ENCODE measurements at regions not wholly inside any gene's neighbourhood (a gene's known extent, or its start where the extent isn't known, plus 50 kb on each side); places are given as distances from the start of the nearest gene placed in this dataset.
"Not testable (repeated sequence)": the region's sequence is repeated elsewhere in the genome, so short reads cannot be mapped to it uniquely, and the experiment has no call there.

GRCh38 chr13:81591528-81592220 lies 1250.7 kb upstream of the SPRY2 start:
- no peak for DNase-seq

DNA sequence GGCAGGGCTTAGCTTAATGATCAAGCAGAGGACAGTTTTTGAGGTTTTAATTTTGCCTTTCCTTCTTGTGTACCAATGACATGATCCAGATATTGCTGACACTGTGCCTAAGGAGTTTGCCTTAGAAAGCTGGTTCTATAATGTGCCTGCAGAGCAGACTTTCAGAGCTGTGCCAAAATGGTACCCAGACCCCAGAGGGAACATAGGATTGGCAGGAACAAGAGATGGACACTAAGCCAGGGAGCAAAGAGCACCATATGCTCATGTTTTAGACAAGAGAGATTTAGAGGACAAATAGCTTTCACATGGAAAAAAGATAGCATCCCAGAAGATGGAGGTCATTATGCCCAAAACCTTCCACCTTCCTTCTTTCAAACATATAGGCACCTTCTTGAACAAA lies 1241.5 kb upstream of the SPRY2 start:
- no peak for DNase-seq

GRCh38 chr13:81577601-81578195 lies 1236.8 kb upstream of the SPRY2 start:
- no peak for DNase-seq

DNA sequence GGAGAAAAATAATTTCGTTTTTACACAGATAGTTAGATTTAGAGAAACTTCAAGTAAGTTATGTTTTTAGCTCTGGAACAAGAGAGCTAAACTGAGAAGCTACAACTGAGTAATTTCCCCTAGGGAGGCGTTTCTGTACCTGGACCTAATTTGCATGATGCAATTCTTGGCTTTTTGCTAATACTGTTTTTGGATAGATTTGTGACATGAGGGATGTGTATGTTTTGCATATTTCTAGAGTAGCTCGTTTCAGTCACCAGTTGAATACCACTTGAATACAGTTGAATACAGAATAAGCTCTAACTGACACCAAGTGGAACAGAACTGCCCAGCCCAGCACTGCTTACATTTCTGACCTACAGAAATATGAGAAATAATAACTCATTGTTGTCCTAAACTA lies 1227.9 kb upstream of the SPRY2 start:
- peak; percentile 90 for DNase-seq

GRCh38 chr13:81565849-81566248 lies 1224.9 kb upstream of the SPRY2 start:
- DNase-seq, result no peak

GRCh38 chr13:81563091-81563490 lies 1222.2 kb upstream of the SPRY2 start:
- DNase-seq, result no peak

DNA sequence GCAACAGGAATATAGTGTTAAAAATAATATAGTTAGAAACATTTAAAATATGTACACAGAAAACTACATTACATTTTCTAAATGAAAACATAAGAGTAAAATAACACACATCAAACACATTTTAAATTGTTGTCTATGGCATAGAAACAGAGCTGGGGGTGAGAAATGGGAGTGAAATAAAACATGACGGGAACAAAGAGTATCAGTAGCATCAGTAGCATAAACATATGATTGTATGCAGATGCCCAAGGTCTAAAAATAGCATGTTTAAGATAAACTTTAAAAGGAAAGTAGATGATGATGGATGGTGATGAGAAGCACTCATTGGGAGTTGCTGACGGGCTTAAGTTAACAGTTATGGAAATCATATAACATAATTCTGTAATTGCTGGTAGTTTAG lies 1221.7 kb upstream of the SPRY2 start:
- no peak for DNase-seq

DNA sequence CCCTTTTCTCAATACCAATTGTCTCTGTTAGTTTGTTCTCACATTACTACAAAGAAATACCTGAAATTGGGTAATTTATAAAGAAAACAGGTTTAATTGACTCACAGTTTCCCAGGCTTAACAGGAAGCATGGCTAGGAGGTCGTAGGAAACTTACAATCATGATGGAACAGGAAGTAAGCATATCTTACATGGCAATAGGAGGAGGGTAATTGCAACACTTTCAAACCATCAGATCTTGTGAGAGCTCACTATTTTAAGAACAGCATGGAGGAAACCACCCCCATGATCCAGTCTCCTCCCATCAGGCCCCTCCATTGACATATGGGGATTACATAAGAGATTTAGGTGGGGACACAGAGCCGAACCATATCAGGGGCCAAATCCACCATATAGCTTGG lies 1210.1 kb upstream of the SPRY2 start:
- DNase-seq, result no peak

DNA sequence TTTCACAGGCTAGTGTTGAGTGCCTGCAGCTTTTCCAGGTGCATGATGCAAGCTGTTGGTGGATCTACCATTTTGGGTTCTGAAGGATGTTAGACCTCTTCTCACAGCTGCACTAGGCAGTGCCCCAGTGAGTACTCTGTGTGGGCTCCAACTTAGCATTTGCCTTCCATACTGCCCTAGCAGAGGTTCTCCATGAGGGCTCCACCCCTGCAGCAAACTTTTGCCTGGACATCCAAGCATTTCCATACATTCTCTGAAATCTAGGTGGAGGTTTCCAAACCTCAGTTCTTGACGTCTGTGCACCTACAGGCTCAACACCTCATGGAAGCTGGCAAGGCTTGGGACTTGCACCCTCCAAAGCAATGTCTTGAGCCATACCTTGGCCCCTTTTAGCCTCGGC lies 1205.4 kb upstream of the SPRY2 start:
- DNase-seq, result not testable (repeated sequence)

- no peak for DNase-seq
These were observed 1199.9 kb upstream of the SPRY2 start for GRCh38 chr13:81540777-81541176.

- no peak for DNase-seq
These were observed 1198.8 kb upstream of the SPRY2 start for GRCh38 chr13:81539643-81540150.

GRCh38 chr13:81498969-81499368 lies 1158.0 kb upstream of the SPRY2 start:
- DNase-seq, result no peak

- DNase-seq, result no peak
These were observed 1152.2 kb upstream of the SPRY2 start for GRCh38 chr13:81493144-81493543.

- DNase-seq, result no peak
These were observed 1151.5 kb upstream of the SPRY2 start for GRCh38 chr13:81492449-81492848.

- no peak for DNase-seq
These were observed 1147.1 kb upstream of the SPRY2 start for GRCh38 chr13:81488021-81488420.

DNA sequence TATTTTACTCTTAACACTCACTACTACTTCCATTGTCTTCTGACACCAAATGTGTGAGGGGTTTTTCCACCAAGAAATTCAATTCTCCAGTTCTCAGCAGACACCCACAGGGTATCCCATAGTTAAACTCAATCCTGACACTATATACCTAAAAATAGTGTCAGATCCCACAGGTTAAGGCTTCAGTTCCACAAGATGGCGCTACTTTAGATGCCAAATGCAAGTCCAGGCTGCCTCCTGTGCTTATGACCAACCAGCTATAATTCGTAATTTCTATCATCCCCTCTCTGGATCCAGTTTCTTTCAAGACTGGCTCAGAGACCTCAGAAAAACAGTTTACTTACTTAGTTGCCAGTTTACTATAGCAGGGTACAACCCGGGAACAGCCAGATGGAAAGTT lies 1146.2 kb upstream of the SPRY2 start:
- peak; percentile 63 for DNase-seq

- DNase-seq, result peak; percentile 87
These were observed 1139.7 kb upstream of the SPRY2 start for GRCh38 chr13:81480634-81481033.

DNA sequence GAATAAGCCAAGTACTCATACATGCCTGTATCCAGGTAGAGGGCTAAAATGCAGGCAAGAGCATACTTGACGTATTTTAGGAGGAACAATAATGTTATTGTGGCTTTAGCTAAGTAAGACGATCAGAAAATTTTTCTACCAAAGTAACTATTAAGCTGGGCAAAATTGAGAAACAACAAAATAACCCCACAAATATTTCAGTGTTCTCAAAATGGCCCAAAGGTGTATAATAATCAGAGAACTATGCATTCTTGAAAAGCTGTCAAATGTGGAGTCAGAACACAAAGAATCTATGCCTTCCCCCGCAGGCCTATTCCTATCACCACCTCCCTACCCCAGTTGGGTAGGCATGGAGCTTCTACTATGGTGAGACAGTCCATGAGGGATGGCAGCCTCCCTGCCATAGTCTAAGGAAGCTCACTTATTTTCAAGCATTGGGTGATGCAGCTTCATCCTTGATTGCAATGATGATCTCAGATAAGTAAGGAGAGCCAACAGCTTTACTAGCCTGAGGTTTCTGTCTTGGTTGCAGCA lies 1132.5 kb upstream of the SPRY2 start:
- DNase-seq, result no peak

DNA sequence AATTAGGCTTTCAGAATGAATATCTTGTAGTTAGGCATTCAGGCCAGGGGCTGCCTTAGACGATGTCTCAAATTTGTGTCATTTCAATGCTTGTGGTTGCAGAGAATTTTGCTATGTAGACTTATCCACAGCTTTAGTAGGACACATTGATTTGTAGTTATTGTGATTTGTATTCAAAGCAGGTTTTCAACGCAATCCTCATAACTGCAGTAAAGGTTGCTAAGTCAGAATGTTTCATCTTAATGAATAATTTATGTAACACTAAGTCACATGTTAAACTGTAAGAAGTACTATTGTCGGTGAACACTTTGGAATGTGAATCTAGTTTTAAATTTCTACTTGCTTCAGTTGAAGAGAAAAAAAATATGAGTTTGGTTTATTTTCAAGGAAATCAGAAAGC lies 1117.2 kb upstream of the SPRY2 start:
- DNase-seq, result no peak

DNA sequence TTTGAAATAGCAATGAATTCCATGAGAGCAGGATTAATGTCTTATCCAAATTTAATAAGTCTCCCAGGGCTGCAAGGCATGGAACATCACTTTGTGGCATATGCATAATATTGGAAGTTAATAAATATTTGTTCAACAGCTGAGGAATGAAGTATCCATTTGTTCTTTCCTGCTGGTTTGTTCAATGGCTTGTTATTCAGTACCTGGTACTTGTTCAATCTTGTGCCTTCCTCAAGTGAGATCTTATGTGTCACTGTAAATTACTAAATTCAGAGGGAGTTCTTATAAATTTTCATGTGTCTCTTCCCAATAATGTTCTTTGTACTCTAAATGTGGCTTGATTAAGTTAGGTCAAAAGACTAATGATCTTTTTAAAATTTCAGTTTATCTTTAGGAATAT lies 1105.5 kb upstream of the SPRY2 start:
- DNase-seq, result no peak

DNA sequence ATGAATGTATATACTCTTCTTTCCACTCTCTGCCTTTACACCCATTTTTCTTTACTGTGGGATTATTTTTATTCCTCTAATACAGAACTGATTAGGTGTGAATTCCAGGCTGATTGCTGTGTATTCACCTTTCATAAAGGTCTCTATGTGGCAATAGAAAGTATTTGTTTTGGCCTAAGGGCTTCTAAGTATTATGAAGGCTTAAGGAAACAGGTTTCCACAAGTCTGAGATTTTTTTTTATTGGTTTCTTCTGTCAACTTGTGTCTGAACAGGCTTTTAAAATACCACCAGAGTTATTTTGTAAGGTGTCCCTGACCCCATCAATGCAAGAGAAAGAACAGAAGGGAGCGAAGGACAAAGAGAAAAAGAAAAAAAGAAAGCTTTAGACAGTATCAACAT lies 1102.0 kb upstream of the SPRY2 start:
- DNase-seq, result no peak

GRCh38 chr13:81425286-81425685 lies 1084.4 kb upstream of the SPRY2 start:
- no peak for DNase-seq

DNA sequence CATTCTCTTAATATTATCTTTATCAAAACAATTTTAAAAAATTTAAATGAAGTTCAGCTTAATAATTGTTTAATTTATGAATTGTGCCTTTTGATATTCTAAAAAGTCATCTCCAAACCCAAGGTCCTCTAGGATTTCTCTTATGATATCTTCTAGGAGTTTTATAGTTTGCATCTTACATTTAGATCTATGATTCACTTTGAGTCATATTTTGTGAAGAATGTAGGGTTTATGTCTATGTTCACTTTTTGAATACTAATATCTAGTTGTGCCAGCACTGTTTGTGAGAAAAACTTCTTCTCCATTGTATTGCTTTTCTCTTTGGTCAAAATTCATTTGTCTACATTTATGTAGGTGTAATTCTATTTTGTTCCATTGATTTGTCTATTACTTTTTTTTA lies 1068.4 kb upstream of the SPRY2 start:
- no peak for DNase-seq

- no peak for DNase-seq
These were observed 1067.7 kb upstream of the SPRY2 start for GRCh38 chr13:81408647-81409046.
